Stimulated activated CD4-positive, alpha-beta T cell treated with anti-CD3 and anti-CD28 coated beads, Interleukin-1b, Interleukin-23, amount 100 ng/mL, for 4 hours (primary cell): ENCODE measurements at regions not wholly inside any gene's neighbourhood (a gene's known extent, or its start where the extent isn't known, plus 50 kb on each side); places are given as distances from the start of the nearest gene placed in this dataset.
"Not testable (repeated sequence)": the region's sequence is repeated elsewhere in the genome, so short reads cannot be mapped to it uniquely, and the experiment has no call there.

Source experiments
- DNase-seq, 2 donors: peaks; one replicate each; pipeline ENCODE4 v3.0.0-alpha.2; 2020; ENCODE audit warnings: low read depth in 2 of 2

DNA sequence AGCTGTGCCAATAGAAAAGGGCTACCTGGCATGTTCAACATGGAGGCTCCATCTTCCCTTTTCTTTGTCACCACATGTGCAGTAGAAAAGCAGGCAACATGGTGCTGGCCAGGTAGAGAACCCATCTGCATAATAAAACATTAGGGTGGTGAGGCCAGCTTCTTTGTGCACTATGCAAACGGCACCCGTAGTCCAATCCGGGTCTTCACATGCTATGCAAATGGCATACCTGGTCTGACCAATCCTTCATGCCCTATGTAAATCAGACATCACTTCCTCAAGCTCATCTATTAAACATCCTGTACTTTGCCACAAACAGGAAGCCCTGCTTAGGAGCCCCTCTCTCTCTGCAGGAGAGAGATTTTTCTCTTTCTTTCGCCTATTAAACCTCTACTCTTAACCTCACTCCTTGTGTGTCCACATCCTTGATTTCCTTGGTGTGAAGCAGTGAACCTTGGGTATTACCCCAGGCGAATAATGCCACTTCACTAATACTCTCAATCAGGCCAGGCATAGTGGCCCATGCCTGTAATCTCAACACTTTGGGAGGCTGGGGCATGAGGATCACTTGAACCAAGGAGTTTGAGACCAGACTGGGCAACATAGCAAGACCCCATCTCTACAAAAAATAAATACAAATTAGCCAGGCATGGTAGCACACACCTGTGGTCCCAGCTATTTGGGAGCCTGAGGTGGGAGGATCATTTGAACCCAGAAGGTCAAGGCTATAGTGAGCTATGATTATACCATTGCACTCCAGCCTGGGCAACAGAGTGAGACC, 111.3 kb upstream of the MRI1 start:
- no peak for DNase-seq

DNA sequence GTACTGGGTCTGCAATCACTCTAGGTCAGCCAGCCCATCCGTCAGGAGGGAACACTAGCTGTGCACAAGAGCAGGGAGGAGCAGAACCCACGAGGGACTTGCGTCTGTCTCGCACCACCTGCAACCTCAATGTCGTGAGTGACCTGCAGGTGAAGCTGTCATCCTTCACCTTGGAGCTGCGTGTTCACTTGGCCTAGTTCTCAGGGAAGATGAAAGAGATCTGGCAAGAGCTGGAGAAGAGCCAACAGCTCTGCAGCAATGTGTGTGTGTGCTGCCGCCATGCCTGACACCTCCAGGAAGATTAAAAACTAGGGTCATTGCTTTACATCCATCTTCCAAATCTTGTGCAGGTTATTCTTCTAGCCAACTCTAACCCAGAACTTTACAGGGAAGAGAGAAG, 117.6 kb upstream of the MRI1 start:
- no peak for DNase-seq

DNA sequence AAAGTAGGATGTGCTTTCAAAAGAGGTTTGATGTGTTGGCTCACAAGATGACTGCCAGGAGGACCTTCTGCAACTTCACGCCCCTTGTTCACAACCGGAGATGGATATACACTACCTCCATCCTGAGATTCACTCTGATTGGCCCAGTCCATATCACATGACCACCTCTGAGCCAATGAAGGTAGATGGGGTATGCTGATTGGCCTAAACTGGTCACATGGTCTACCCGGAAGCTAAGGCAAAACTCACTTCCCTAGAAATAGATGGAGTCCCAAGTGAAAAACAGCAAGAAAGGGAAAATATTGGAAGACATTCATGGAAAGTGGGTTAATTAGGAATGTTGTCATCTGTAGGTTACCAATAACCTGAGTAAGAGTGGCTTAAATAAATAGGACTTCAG, 119.7 kb upstream of the MRI1 start:
- no peak for DNase-seq

DNA sequence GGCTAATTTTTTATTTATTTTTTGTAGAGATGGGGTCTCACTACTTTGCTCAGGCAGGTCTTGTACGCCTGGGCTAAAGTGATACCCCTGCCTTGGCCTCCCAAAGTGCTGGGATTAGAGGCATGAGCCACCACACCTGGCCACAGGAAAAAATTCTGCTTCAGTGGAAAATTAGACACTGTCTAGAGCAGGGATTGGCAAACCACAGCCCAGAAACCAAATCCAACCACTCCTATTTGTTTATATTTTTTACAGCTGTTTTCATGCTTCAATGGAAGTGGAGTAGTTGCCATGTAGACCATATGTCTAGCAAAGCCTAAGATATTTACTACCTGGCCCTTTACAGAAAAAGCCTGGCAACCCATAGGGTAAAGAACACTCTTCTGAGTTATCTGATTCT, 123.7 kb upstream of the MRI1 start:
- no peak for DNase-seq

DNA sequence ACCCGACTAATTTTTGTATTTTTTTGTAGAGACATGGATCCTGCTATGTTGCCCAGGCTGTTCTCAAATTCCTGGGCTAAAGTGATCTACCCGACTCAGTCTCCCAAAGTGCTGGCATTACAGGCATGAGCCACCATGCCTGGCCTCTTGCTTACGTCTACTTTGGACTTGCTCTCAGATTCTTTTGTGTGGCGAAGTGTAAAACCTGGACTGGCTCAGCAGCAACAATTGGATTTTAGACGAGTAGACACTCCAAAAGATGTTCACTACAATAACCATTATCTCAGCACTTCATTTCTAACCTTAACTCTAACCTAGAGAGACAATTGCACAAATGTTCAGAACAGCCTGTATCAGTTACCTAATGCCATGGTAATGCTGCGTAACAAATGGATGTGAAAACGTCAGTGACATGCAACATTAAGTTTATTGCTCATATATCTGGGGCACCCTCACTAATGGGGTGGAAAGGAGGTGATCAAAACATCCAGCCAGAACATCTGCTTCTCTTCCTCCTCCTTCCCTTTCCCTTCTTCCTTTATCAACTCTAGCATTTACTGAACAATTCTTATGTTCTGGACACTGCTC, 124.9 kb upstream of the MRI1 start:
- no peak for DNase-seq

DNA sequence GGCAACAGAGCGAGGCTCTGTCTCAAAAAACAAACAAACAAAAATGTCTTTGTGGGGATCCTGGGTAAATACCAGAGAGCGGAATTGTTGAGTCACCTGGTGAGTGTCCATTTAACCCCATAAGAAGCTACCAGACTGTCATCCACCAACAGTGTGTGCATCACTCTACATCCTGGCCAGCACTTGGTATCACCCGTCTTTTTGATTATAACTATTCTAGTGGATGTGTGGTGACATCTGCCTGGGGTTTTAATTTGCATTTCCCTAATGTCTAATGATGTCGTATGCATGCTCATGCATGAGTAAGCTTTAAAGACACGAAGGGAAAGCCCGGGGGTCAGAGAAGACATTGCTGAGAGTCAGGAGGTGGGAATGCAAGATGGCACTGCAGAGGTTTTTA, 126.7 kb upstream of the MRI1 start:
- DNase-seq: no peak

DNA sequence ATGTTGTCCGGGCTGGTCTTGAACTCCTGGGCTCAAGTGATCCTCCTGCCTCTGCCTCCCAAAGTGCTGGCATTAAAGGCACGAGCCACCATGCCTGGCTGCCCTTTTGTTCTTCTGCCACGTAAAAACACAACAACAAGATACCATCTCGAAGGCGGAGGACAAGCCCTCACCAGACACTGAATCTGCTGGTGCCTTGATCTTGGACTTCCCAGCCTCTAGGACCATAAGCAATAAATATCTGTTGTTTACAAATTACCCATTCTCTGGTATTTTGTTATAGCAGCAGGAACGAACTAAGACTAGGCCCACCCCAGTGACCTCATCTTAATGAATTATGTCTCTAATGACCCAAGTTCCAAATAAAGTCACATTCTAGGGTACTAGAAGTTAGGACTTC, 128.4 kb upstream of the CACNA1A start:
- no peak for DNase-seq

DNA sequence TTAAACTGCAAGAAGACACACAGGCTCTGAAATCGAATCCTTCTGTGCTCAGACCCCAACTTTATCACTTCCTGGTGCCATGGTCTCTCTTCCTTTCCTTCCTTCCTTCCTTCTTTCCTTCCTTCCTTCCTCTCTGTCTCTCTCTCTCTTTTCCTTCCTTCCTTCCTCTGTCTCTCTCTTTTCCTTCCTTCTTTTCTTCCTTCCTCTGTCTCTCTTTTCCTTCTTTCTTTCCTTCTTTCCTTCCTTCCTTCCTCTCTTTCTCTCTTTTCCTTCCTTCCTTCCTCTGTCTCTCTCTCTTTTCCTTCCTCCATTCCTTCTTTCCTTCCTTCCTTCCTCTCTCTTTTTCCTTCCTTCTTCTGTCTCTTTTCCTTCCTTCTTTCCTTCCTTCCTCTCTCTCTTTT, 127.2 kb upstream of the CACNA1A start:
- DNase-seq: no peak

DNA sequence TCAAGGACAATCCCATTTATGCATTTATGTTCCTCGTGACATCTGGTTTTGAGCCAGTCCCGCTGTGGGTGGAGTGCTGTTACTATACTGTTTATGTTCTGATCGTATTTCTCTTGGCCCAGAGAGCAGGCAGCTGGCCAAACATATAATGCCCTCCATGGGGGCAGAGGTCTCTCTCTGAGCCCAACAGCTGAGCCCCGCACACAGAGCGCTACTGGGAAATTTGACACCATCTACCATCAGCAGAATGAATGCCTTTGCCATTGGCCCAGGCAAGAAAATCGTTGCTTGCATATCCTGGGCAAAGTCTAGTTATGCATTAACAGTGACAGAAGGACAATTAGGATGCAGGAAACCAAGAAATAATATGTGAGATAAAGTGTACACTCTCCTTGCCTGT, 126.8 kb upstream of the CACNA1A start:
- no peak for DNase-seq

DNA sequence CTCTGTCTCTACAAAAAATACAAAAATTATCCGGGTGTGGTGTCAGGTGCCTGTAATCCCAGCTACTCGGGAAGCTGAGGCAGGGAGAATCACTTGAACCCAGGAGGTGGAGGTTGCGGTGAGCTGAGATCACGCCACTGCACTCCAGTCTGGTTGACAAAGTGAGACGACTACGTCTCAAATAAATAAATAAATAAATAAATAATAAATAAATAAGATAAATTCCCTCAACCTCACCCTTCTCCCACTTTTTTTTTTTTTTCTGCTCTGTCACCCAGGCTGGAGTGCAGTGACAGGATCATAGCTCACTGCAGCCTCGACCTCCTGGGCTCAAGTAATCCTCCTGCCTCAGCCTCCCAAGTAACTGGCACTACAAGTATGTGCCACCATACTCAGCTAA, 125.9 kb upstream of the CACNA1A start:
- DNase-seq: not testable (repeated sequence)

DNA sequence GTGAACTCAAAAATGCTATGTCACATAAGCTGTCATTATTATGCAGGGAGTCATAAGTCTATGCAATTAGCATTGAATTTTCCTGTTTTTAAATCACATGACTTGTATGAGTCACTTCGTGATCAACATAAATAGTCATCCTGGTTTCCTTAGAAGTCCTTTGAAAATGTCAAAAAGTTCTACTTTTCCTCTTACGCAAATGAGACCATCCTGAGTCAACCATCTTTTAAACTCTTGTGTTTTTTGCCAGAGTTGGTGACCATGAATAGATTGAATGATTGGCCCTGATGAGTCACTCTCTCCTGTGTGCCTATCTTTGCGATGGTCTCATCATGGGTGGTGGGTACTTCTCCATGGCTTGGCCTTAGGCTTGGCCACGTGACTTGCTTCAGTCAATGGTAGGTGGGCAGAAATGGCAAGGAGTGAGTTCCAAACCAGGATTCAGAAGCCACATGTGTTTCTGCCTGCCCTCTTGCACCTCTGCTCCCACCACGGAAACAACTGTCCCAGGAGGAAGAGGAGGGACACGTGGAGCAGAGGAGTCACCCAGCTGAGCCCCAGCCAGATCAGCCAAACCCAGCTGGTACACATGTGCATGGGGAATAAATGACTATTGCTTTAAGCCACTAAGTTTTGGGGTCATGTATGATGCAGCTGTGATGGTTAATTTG, 123.5 kb upstream of the CACNA1A start:
- DNase-seq: no peak

DNA sequence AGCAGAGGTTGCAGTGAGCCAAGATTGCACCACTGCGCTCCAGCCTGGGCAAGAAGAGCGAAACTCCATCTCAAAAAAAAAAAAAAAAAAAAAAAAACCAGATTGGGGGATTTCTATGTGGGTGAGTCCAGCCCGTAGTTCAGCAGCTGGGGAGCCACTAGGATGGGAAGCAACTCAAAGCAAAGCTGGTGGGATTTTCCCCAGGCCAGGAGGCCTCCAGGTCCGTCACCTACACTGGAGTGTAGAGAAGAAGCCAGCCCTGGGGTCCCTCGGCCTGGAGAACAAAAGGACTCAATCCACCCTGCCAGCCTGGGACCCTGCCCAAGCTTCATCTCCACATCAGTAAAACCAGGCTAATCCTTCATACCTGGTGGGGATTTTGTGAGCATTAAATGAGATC, 121.3 kb upstream of the CACNA1A start:
- no peak for DNase-seq

DNA sequence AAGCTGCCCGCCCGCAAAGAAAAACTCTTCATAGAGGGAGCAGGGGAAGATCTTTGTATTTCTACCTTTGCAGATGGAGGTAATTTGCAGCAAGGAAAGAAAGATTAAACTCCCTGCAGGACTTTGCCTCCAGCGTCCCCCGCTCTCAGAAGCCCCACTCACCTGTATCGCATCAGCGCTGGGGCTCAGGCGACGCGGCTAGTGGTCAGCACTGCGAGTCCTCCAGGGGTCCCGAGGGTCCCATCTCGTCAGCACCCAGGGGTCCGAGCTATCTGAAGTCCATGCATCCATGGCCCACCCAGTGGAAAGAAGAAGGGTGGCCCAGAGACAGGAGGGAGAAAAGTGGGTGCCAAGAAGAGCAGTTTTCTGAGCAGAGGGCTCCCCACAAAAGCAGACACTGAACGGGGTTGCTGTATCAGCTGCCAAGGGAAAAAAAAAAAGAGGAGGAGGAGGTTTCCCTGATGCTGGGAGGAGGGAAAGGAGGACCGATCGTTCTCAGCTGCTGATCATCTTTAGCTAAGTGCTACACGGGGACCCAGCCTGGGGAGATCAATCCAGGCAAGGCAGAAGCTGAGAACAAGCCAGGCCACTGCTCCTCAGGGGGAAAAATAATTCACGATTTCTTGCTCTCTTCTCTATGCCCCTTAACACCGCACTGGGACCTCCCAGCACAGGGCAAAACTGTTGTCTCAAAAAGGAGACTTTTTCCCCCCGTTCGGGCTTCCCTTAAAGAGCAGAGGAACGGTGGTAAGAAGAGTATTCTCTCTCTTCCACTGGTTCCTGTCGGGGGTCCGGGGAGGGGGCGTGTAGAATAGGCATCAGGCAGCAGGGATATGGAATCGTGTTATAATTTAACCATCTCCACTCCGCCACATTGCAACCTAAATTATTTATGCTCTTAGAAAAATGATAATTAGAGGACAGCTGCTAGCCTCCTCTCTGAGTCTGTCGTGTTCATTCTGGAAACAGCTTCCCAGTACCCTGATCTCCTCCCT, 117.7 kb upstream of the CACNA1A start:
- no peak for DNase-seq

DNA sequence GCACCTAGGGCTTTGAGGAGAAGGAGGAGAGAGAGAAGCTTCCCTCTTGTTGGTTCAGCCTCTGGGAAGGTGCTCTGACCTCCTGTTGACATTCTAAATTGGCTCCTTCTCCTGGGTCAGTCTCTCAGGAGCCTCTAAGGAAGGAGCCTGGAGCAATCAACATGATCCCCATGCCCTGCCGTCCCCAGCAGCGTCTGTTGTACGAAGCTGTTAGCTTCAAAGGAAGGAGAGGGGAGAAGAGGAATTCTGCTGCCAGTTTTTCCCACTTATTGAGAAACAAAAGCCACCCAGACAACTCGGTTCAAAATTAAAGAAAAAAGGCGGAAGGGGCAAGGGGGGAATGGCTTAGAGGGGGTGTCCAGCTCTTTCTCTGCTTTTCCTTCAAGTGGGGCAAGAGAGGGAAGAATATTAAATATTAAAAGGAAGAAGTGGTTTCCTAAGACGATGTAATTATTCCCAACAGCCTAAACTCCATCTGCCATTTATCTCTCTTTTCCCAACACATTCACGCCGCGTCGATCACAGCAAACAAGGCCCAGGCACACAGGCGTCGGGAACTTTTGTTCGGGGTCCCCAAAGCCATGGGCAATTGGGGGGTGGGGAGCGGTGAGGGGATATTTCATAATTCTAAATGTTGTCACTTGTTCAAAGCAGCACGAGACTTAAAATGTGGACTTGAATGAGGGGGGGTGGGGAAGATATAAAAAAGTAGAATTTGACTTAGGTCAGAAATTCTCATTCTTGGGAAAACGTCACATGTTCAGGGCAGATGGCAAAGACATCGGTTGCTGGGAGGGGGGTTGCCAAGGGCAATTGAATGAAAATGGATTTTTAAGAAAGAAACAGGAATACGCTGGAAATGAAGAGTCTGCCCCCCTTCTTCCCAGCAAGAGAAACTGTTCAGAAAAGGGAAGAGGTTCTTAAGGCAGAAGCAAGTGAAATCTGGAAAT, 116.8 kb upstream of the CACNA1A start:
- no peak for DNase-seq

DNA sequence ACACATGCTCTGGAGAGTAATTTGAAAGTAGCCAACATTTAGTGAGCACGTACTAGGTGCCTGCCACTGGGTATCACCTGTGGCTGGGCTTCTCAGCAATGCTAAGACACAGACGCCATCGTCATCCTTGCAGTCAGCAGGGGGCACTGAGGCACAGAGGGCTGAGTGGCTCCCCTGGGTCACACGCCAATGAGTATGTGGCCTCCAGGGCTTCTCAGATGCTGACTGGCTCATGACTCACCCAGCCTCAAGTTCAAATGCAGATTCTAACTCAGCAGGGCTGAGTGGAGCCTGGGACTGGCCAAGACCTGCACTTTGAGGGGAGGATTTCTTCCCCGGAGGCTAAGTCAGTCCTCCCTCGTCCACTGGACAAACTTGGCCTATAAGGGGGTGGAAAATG, 115.1 kb upstream of the CACNA1A start:
- peak; percentile 5 to 18 for DNase-seq

DNA sequence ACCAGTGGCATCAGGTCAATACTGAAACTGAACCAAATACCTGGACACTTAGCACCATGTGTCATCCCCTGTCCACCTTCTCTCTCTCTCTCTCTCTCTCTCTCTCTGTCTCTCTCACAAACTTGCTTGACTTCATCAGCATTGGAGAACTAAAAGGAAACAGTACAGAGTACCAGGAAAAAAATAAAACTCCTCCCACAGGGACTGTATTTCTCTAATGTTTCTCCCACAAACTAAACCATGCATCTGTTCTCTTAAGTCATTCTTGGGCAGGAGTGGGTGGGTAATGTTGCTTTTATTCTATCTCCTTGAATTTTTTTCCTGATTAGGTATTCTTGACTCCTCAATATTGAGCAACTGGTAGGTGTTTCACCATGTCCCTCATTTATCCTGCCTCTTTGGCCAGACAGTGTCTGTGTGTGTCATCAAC, 112.9 kb upstream of the CACNA1A start:
- DNase-seq: no peak

DNA sequence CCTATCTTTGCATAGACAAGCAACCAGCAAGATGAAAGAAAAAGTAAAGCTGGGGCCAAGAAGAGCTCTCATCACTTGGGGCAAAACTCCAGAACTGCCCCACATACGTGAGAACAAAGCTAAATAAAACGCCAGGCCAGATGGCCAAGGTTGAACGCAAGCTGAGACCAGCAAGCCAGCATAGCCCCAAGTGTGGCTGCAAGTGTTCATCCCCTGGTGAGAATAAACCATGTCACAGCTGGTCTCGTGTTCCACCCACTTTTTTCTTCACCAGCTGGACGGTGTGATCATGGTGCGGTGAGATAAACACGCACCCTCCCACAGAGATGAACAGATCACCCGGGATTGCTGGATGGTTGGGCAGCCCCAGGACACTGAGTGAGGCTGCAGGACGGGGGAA, 109.6 kb upstream of the CACNA1A start:
- no peak for DNase-seq

DNA sequence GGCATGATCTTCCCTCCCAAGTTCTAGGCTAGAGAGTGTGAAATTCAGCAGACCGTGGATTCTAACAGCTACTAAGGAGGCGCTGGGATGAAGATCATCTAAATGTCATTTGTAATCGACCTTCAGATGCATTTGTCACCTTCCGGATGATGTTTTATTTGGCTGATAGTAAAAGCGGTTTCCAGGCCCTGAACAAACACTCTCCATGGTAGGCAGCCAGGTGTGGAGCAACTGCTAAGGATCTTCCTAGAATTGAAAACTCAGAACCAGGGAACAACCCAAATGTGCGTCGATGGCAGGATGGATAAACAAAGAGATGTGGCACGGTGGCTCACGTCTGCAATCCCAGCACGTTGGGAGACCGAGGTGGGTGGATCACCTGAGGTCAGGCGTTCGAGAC, 107.2 kb upstream of the CACNA1A start:
- DNase-seq: no peak

DNA sequence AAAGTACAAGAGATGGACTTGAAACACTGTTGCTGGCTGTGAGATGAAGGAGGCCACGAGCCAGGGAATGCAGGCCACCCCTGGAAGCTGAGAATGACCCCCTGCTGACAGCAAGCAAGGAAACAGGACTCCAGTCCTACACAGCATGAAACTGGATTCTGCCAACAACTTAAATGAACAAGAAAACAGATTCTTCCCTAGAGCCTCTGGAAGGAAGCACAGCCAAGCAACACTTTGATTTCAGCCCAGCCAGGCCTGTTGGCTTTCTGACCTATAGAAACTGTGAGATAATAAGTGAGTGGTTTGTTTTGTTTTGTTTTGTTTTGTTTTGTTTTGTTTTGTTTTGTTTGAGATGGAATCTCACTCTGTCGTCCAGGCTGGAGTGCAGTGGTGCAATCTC, 105.3 kb upstream of the CACNA1A start:
- DNase-seq: no peak

DNA sequence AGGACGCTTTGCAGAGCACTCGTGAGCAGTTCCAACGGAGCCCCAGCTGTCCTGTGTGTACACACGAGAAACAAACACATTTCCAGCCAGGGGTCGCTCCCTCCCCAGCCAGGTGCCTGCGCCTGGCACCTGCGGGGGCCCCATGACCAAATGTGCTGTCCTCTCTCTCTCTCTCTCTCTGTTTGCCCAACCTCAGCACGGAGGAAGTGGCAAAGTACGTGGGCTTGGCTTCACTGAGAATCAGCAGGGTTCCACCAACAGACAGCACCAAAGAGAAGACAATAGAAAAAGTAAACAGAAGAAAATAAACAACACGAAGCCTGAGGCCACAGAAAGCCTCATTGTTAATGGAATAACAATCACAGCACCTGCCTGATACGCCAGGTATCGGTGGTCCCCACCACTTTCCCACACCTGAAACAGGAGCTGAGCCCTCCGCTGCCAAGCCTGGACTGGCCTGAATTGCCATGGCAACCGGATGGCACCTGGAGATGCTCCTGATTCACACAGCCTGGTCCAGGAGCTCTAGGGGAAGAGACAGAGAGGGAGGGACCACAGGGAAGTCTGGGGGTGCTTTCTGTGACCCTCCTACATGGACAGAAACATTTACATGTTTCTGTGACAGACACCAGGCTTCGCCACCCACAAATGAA, 103.9 kb upstream of the CACNA1A start:
- no peak for DNase-seq
